ENCODE measurements at regions not wholly inside any gene's neighbourhood (a gene's known extent, or its start where the extent isn't known, plus 50 kb on each side); places are given as distances from the start of the nearest gene placed in this dataset.

GRCh38 chr6:168724033-168724432, 283.0 kb downstream of the SMOC2 start:
- 93% methylated on average over 1 of the region's 1 CpG for WGBS (ENCODE audit: insufficient coverage)
- Histone ChIP-seq H3K4me3 (ENCODE audit: low read length) (no peak overlapping the region), H3K27ac (ENCODE audit: low read length) (no peak overlapping the region), H3K9me3 (ENCODE audit: control insufficient read depth, insufficient read depth, low read length) (no peaks in the 10 kb centered on the region), H3K27me3 (ENCODE audit: control insufficient read depth, insufficient read depth, low read length) (no peaks in the 10 kb centered on the region), H3K36me3 (ENCODE audit: control insufficient read depth, insufficient read depth, low read length) (no peaks in the 10 kb centered on the region), H3K4me1 (ENCODE audit: control insufficient read depth, insufficient read depth, low read length) (no peaks in the 10 kb centered on the region)
- Mint-ChIP-seq H3K4me1 (no peaks in the 10 kb centered on the region), H3K27ac (no peak overlapping the region), H3K9me3 (no peaks in the 10 kb centered on the region), H3K4me3 (no peak overlapping the region), H3K36me3 (no peaks in the 10 kb centered on the region), H3K27me3 (ENCODE audit: low read depth in 2 of 2) (peaks cover 0 to 4% of the 10 kb centered on the region in 2 donors)
- ATAC-seq (no peak), DNase-seq (no peak)
- TF ChIP-seq, protein P1, sequence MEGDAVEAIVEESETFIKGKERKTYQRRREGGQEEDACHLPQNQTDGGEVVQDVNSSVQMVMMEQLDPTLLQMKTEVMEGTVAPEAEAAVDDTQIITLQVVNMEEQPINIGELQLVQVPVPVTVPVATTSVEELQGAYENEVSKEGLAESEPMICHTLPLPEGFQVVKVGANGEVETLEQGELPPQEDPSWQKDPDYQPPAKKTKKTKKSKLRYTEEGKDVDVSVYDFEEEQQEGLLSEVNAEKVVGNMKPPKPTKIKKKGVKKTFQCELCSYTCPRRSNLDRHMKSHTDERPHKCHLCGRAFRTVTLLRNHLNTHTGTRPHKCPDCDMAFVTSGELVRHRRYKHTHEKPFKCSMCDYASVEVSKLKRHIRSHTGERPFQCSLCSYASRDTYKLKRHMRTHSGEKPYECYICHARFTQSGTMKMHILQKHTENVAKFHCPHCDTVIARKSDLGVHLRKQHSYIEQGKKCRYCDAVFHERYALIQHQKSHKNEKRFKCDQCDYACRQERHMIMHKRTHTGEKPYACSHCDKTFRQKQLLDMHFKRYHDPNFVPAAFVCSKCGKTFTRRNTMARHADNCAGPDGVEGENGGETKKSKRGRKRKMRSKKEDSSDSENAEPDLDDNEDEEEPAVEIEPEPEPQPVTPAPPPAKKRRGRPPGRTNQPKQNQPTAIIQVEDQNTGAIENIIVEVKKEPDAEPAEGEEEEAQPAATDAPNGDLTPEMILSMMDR (IDR thresholded peaks at IDR 0.05), result no peak
- intact Hi-C loops (cut with micrococcal nuclease), result no loop called here

GRCh38 chr6:168722397-168722796, 281.4 kb downstream of the SMOC2 start:
- no peak for DNase-seq
- WGBS (ENCODE audit: insufficient coverage), result 92% methylated on average over 4 of the region's 4 CpGs
- H3K36me3 ChIP-seq (ENCODE audit: control insufficient read depth, insufficient read depth, low read length), result no peaks in the 10 kb centered on the region
- Mint-ChIP-seq H3K4me1 (no peaks in the 10 kb centered on the region), H3K27ac (no peak overlapping the region), H3K27me3 (ENCODE audit: low read depth in 2 of 2) (peaks cover 0 to 4% of the 10 kb centered on the region in 2 donors), H3K9me3 (no peaks in the 10 kb centered on the region), H3K4me3 (no peak overlapping the region), H3K36me3 (no peaks in the 10 kb centered on the region)
- no peak overlapping the region for H3K4me3 ChIP-seq (ENCODE audit: low read length)
- no peak for ATAC-seq
- H3K27me3 ChIP-seq (ENCODE audit: control insufficient read depth, insufficient read depth, low read length), result no peaks in the 10 kb centered on the region
- intact Hi-C loops (cut with micrococcal nuclease), result no loop called here
- H3K9me3 ChIP-seq (ENCODE audit: control insufficient read depth, insufficient read depth, low read length), result no peaks in the 10 kb centered on the region
- no peak overlapping the region for H3K27ac ChIP-seq (ENCODE audit: low read length)
- TF ChIP-seq, protein P1 (IDR thresholded peaks at IDR 0.05), result no peak
- no peaks in the 10 kb centered on the region for H3K4me1 ChIP-seq (ENCODE audit: control insufficient read depth, insufficient read depth, low read length)

- TF ChIP-seq, protein P1 (IDR thresholded peaks at IDR 0.05), result no peak
- Mint-ChIP-seq H3K27ac (no peak overlapping the region), H3K36me3 (no peaks in the 10 kb centered on the region), H3K9me3 (no peaks in the 10 kb centered on the region), H3K4me3 (no peak overlapping the region), H3K27me3 (ENCODE audit: low read depth in 2 of 2) (peaks cover 0 to 4% of the 10 kb centered on the region in 2 donors), H3K4me1 (no peaks in the 10 kb centered on the region)
- no peak overlapping the region for H3K4me3 ChIP-seq (ENCODE audit: low read length)
- intact Hi-C loops (cut with micrococcal nuclease), result no loop called here
- H3K36me3 ChIP-seq (ENCODE audit: control insufficient read depth, insufficient read depth, low read length), result no peaks in the 10 kb centered on the region
- 70% methylated on average over 5 of the region's 6 CpGs for WGBS (ENCODE audit: insufficient coverage)
- DNase-seq, result no peak
- no peaks in the 10 kb centered on the region for H3K27me3 ChIP-seq (ENCODE audit: control insufficient read depth, insufficient read depth, low read length)
- no peaks in the 10 kb centered on the region for H3K9me3 ChIP-seq (ENCODE audit: control insufficient read depth, insufficient read depth, low read length)
- no peak for ATAC-seq
- no peak overlapping the region for H3K27ac ChIP-seq (ENCODE audit: low read length)
- H3K4me1 ChIP-seq (ENCODE audit: control insufficient read depth, insufficient read depth, low read length), result no peaks in the 10 kb centered on the region
Measured at GRCh38 chr6:168721571-168721970, 280.6 kb downstream of the SMOC2 start.

- no peaks in the 10 kb centered on the region for H3K36me3 ChIP-seq (ENCODE audit: control insufficient read depth, insufficient read depth, low read length)
- WGBS (ENCODE audit: insufficient coverage), result 78% methylated on average over 3 of the region's 5 CpGs
- no peak overlapping the region for H3K4me3 ChIP-seq (ENCODE audit: low read length)
- no peaks in the 10 kb centered on the region for H3K36me3 Mint-ChIP-seq
- no peak overlapping the region for H3K27ac ChIP-seq (ENCODE audit: low read length)
- H3K27ac Mint-ChIP-seq, result no peak overlapping the region
- H3K9me3 Mint-ChIP-seq, result no peaks in the 10 kb centered on the region
- no peaks in the 10 kb centered on the region for H3K9me3 ChIP-seq (ENCODE audit: control insufficient read depth, insufficient read depth, low read length)
- no peak overlapping the region for H3K4me3 Mint-ChIP-seq
- TF ChIP-seq, protein P1 (IDR thresholded peaks at IDR 0.05), result no peak
- no peak for DNase-seq
- H3K27me3 ChIP-seq (ENCODE audit: control insufficient read depth, insufficient read depth, low read length), result no peaks in the 10 kb centered on the region
- H3K4me1 Mint-ChIP-seq, result no peaks in the 10 kb centered on the region
- intact Hi-C loops (cut with micrococcal nuclease), result no loop called here
- no peak for ATAC-seq
- peaks cover 0 to 4% of the 10 kb centered on the region in 2 donors for H3K27me3 Mint-ChIP-seq (ENCODE audit: low read depth in 2 of 2)
- H3K4me1 ChIP-seq (ENCODE audit: control insufficient read depth, insufficient read depth, low read length), result no peaks in the 10 kb centered on the region
Measured at GRCh38 chr6:168719901-168720300, 278.9 kb downstream of the SMOC2 start.

All from natural killer cell (primary cell).